ENCODE measurements at regions not wholly inside any gene's neighbourhood (a gene's known extent, or its start where the extent isn't known, plus 50 kb on each side); places are given as distances from the start of the nearest gene placed in this dataset.

DNA sequence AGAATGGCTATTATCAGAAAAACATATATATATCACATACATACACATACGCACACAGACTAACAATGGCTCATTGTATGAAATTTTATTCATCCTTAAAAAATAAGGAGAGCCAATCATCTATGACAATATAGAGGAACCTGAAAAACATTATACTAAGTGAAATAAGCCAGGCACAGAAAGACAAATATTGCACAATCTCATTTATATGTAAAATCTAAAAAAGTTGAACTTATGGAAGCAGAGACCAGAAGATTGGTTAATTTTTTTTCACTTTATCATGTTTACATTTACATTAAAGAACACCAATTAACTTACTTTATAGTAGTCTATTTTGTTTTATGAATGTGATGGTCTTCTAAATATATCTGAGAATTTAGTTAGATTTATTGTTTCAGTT, 198.7 kb downstream of the KIF2B start:
- H3K4me3 ChIP-seq (ENCODE audit: low read length): no peak overlapping the region
- H3K27ac ChIP-seq (ENCODE audit: low read length): no peak overlapping the region
- H3K27me3 ChIP-seq (ENCODE audit: insufficient read depth, low read depth, low read length): no peaks in the 10 kb centered on the region
- H2AFZ ChIP-seq (ENCODE audit: low read depth, low read length): no peak overlapping the region
- H3K79me2 ChIP-seq (replicated peaks; ENCODE audit: insufficient read depth, low read length): no peaks in the 10 kb centered on the region
- H4K20me1 ChIP-seq (ENCODE audit: insufficient read depth): no peaks in the 10 kb centered on the region
- H3K9me2 ChIP-seq (ENCODE audit: insufficient read depth, low read length): no peaks in the 10 kb centered on the region
- no peak overlapping the region for H3K4me2 ChIP-seq (ENCODE audit: low read length)
- no peaks in the 10 kb centered on the region for H3K36me3 ChIP-seq (ENCODE audit: insufficient read depth, low read length)
- TF ChIP-seq, protein P1, sequence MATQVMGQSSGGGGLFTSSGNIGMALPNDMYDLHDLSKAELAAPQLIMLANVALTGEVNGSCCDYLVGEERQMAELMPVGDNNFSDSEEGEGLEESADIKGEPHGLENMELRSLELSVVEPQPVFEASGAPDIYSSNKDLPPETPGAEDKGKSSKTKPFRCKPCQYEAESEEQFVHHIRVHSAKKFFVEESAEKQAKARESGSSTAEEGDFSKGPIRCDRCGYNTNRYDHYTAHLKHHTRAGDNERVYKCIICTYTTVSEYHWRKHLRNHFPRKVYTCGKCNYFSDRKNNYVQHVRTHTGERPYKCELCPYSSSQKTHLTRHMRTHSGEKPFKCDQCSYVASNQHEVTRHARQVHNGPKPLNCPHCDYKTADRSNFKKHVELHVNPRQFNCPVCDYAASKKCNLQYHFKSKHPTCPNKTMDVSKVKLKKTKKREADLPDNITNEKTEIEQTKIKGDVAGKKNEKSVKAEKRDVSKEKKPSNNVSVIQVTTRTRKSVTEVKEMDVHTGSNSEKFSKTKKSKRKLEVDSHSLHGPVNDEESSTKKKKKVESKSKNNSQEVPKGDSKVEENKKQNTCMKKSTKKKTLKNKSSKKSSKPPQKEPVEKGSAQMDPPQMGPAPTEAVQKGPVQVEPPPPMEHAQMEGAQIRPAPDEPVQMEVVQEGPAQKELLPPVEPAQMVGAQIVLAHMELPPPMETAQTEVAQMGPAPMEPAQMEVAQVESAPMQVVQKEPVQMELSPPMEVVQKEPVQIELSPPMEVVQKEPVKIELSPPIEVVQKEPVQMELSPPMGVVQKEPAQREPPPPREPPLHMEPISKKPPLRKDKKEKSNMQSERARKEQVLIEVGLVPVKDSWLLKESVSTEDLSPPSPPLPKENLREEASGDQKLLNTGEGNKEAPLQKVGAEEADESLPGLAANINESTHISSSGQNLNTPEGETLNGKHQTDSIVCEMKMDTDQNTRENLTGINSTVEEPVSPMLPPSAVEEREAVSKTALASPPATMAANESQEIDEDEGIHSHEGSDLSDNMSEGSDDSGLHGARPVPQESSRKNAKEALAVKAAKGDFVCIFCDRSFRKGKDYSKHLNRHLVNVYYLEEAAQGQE (IDR thresholded peaks at IDR 0.05; ENCODE audit: borderline replicate concordance): no peak
- TF ChIP-seq EP300 (conservative IDR thresholded peaks at IDR 0.05; ENCODE audit: poor library complexity, severe bottlenecking) (no peak), POLR2AphosphoS5 (IDR thresholded peaks at IDR 0.05) (no peak), SMC3 (conservative IDR thresholded peaks at IDR 0.05; ENCODE audit: poor library complexity) (no peak), RAD21 (conservative IDR thresholded peaks at IDR 0.05) (no peak)
- TF ChIP-seq, protein P2, sequence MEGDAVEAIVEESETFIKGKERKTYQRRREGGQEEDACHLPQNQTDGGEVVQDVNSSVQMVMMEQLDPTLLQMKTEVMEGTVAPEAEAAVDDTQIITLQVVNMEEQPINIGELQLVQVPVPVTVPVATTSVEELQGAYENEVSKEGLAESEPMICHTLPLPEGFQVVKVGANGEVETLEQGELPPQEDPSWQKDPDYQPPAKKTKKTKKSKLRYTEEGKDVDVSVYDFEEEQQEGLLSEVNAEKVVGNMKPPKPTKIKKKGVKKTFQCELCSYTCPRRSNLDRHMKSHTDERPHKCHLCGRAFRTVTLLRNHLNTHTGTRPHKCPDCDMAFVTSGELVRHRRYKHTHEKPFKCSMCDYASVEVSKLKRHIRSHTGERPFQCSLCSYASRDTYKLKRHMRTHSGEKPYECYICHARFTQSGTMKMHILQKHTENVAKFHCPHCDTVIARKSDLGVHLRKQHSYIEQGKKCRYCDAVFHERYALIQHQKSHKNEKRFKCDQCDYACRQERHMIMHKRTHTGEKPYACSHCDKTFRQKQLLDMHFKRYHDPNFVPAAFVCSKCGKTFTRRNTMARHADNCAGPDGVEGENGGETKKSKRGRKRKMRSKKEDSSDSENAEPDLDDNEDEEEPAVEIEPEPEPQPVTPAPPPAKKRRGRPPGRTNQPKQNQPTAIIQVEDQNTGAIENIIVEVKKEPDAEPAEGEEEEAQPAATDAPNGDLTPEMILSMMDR (IDR thresholded peaks at IDR 0.05; ENCODE audit: poor library complexity, severe bottlenecking): no peak
- no peak overlapping the region for H3K9ac ChIP-seq (ENCODE audit: low read length)
- H3F3A ChIP-seq (ENCODE audit: insufficient read depth, low read length, poor library complexity, severe bottlenecking): no peaks in the 10 kb centered on the region
- no peaks in the 10 kb centered on the region for H3K9me3 ChIP-seq (ENCODE audit: low read length)

DNA sequence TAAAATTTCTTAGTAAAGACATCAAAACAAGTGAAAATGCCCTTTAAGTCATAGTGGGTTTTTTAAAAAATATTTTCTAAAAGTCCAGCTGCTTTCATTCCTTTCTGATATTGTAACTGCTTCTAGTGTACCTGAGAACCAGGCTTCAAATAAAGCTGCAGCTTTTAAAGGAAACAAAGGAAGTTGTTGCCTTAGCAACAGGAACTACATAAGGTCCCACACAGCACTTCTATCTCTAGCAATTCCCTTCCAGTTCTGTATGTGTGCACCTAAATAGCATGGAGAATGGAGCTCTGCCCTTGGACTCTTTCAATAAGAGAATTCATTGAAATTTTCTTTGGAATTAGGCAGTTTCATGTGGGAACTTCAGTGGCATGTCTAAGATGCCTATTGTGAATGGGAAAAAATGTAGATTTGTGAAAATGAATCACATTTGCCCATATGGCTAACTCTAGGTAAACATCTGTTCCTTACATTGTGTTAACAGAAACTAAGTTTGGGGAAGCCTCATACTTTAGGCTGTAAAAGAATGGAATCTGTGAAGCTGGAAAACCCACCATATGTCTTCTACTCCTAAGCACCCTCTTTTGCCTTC, 206.4 kb downstream of the KIF2B start:
- H3K27me3 ChIP-seq (ENCODE audit: insufficient read depth, low read depth, low read length): no peaks in the 10 kb centered on the region
- H3K4me3 ChIP-seq (ENCODE audit: low read length): no peak overlapping the region
- H3K9me2 ChIP-seq (ENCODE audit: insufficient read depth, low read length): no peaks in the 10 kb centered on the region
- H3K36me3 ChIP-seq (ENCODE audit: insufficient read depth, low read length): no peaks in the 10 kb centered on the region
- no peak overlapping the region for H2AFZ ChIP-seq (ENCODE audit: low read depth, low read length)
- no peaks in the 10 kb centered on the region for H3F3A ChIP-seq (ENCODE audit: insufficient read depth, low read length, poor library complexity, severe bottlenecking)
- no peak overlapping the region for H3K27ac ChIP-seq (ENCODE audit: low read length)
- H4K20me1 ChIP-seq (ENCODE audit: insufficient read depth): no peaks in the 10 kb centered on the region
- H3K9me3 ChIP-seq (ENCODE audit: low read length): no peaks in the 10 kb centered on the region
- TF ChIP-seq EZH2 (IDR thresholded peaks at IDR 0.05; ENCODE audit: borderline replicate concordance, insufficient read depth, low read length, poor library complexity, severe bottlenecking) (no peak), POLR2AphosphoS5 (IDR thresholded peaks at IDR 0.05) (no peak), MXI1 (conservative IDR thresholded peaks at IDR 0.05; ENCODE audit: poor library complexity, severe bottlenecking) (peak; percentile 13), EP300 (conservative IDR thresholded peaks at IDR 0.05; ENCODE audit: poor library complexity, severe bottlenecking) (peak; percentile 40)
- TF ChIP-seq, protein P1 (IDR thresholded peaks at IDR 0.05; ENCODE audit: borderline replicate concordance): peak; percentile 67
- H3K9ac ChIP-seq (ENCODE audit: low read length): peak overlapping the region; percentile 15
- no peak overlapping the region for H3K4me2 ChIP-seq (ENCODE audit: low read length)
- no peaks in the 10 kb centered on the region for H3K79me2 ChIP-seq (replicated peaks; ENCODE audit: insufficient read depth, low read length)
